HepG2 (cell line): ENCODE measurements at regions not wholly inside any gene's neighbourhood (a gene's known extent, or its start where the extent isn't known, plus 50 kb on each side); places are given as distances from the start of the nearest gene placed in this dataset.

Experiments
- SP1 ChIP-seq, 2 experiments: fragments of 450-650 bp in 1 of 2; sonication (generic) in 1 of 2; formaldehyde crosslinking in 1 of 2; IDR thresholded peaks; 2 replicates each; pipeline versions ENCODE4 v1.4.0 to v1.6.1; 2016 to 2020; ENCODE audit warnings: missing genetic modification reagents in 1 of 2
- ZFP90 ChIP-seq: sonication (generic); formaldehyde crosslinking; IDR thresholded peaks from 2 replicates; pipeline ENCODE4 v1.8.0; 2022; ENCODE audit warnings: missing genetic modification reagents, mild to moderate bottlenecking, inconsistent platforms, borderline replicate concordance

DNA sequence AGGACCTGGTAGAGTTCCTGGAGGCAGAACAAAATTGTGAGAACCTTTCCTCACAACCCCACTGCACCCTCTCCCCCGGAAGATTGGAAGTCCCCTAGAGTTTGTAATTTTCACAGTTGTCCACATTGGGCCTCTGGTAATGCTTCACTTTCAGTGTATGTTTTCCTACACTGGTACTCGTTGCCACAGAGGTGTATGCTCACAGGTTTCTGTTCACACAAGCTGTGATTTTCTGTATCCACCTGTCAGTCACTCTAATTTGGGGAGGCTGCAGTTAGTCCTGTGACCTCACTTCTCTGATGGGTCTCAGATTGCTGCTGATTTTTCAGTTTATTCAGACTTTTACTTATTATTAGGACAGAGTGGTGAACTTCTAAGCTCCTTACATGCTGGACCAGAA is 66.4 kb upstream of the BMP4 start:
- no peak for TF ChIP-seq ZFP90
- no peak for TF ChIP-seq SP1 (IDR thresholded peaks at IDR 0.05)
- TF ChIP-seq SP1 (CRISPR knock-in tag; IDR thresholded peaks at IDR 0.05): no peak
